ENCODE measurements at regions not wholly inside any gene's neighbourhood (a gene's known extent, or its start where the extent isn't known, plus 50 kb on each side); places are given as distances from the start of the nearest gene placed in this dataset.

GRCh38 chr17:72262766-72263165, 141.9 kb downstream of the SOX9 start:
- Histone ChIP-seq H2AFZ (ENCODE audit: low read depth, low read length) (no peak overlapping the region), H3K9me1 (replicated peaks; ENCODE audit: control insufficient read depth, extremely low read depth, insufficient read depth, low read length) (no peaks in the 10 kb centered on the region), H3K4me1 (ENCODE audit: control insufficient read depth, extremely low read depth, insufficient read depth, low read length) (no peaks in the 10 kb centered on the region), H3K79me2 (ENCODE audit: control insufficient read depth, insufficient read depth, low read length) (no peaks in the 10 kb centered on the region), H3K36me3 (ENCODE audit: control insufficient read depth in 2 of 2, extremely low read depth in 1 of 2, insufficient read depth in 2 of 2, low read length in 2 of 2) (no peaks in the 10 kb centered on the region), H3K27me3 (ENCODE audit: control insufficient read depth in 2 of 2, insufficient read depth in 2 of 2, low read length in 2 of 2) (no peaks in the 10 kb centered on the region), H4K20me1 (replicated peaks; ENCODE audit: control insufficient read depth, extremely low read depth, insufficient read depth, low read length) (no peaks in the 10 kb centered on the region), H3K27ac (ENCODE audit: insufficient read depth, low read depth, low read length) (no peak overlapping the region), H3K9ac (replicated peaks; ENCODE audit: extremely low read depth, insufficient read depth, low read length) (no peak overlapping the region), H3K9me3 (replicated peaks; ENCODE audit: control insufficient read depth, insufficient read depth, low read length) (peaks cover 4% of the 10 kb centered on the region), H3K4me3 (replicated peaks in 1 of 3; ENCODE audit: insufficient read depth in 1 of 3, low read depth in 1 of 3, low read length in 3 of 3) (no peak overlapping the region), H3K4me2 (ENCODE audit: insufficient read depth, low read length) (no peak overlapping the region)
- dilution Hi-C loops (cut with MboI; ENCODE audit: extremely low pct_ligation_motif_present, low sequenced_read_pairs) (no loop called here), intact Hi-C loops (cut with micrococcal nuclease) (no loop called here)
- ChIA-PET CTCF (no interaction called here), POLR2A (no interaction called here)
- TF ChIP-seq MAX (IDR thresholded peaks at IDR 0.05; ENCODE audit: insufficient read depth, insufficient read length) (no peak), POLR2AphosphoS5 (IDR thresholded peaks at IDR 0.05; ENCODE audit: insufficient read depth, low read depth, low read length) (no peak), MYC (IDR thresholded peaks at IDR 0.05; ENCODE audit: low read depth, low read length) (no peak), EZH2 (IDR thresholded peaks at IDR 0.05; ENCODE audit: borderline replicate concordance, low read depth, low read length, severe bottlenecking) (no peak), JUN (IDR thresholded peaks at IDR 0.05; ENCODE audit: borderline replicate concordance, insufficient read depth, insufficient read length, low read depth) (no peak), GATA2 (IDR thresholded peaks at IDR 0.05; ENCODE audit: insufficient read depth, insufficient read length, low read depth, low read length) (no peak), FOS (IDR thresholded peaks at IDR 0.05; ENCODE audit: borderline replicate concordance, insufficient read depth, low read length) (no peak), POLR2A (IDR thresholded peaks at IDR 0.05; ENCODE audit: low read depth, low read length) (no peak)
- TF ChIP-seq, protein P1, sequence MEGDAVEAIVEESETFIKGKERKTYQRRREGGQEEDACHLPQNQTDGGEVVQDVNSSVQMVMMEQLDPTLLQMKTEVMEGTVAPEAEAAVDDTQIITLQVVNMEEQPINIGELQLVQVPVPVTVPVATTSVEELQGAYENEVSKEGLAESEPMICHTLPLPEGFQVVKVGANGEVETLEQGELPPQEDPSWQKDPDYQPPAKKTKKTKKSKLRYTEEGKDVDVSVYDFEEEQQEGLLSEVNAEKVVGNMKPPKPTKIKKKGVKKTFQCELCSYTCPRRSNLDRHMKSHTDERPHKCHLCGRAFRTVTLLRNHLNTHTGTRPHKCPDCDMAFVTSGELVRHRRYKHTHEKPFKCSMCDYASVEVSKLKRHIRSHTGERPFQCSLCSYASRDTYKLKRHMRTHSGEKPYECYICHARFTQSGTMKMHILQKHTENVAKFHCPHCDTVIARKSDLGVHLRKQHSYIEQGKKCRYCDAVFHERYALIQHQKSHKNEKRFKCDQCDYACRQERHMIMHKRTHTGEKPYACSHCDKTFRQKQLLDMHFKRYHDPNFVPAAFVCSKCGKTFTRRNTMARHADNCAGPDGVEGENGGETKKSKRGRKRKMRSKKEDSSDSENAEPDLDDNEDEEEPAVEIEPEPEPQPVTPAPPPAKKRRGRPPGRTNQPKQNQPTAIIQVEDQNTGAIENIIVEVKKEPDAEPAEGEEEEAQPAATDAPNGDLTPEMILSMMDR (IDR thresholded peaks at IDR 0.05; ENCODE audit: extremely low read depth in 1 of 2, insufficient read depth in 1 of 2, low read depth in 1 of 2, low read length in 2 of 2) = no peak
- DNase-seq (ENCODE audit: low read depth, low spot score) (no peak), FAIRE-seq (no peak)
- BruUV-seq (replicated peaks) = no TSS peak
